HG03060 (cell line): ENCODE measurements at regions not wholly inside any gene's neighbourhood (a gene's known extent, or its start where the extent isn't known, plus 50 kb on each side); places are given as distances from the start of the nearest gene placed in this dataset.

ENCODE experiments used
- ATAC-seq: cut with Tn5 transposase; IDR thresholded peaks from one replicate; pipeline ENCODE4 v1.9.1; 2021; ENCODE audit warnings: low read depth, moderate number of reproducible peaks; ENCODE audit not compliant: unreplicated experiment

GRCh38 chr10:111486346-111486745 is 409.5 kb downstream of the ADRA2A start:
- ATAC-seq = no peak

- no peak for ATAC-seq
Observed at GRCh38 chr10:111488668-111489067, 411.8 kb downstream of the ADRA2A start.

GRCh38 chr10:111491154-111491553 is 414.3 kb downstream of the ADRA2A start:
- ATAC-seq = no peak

GRCh38 chr10:111493024-111493625 is 416.3 kb downstream of the ADRA2A start:
- no peak for ATAC-seq

- ATAC-seq = no peak
Observed at GRCh38 chr10:111498560-111498959, 421.7 kb downstream of the ADRA2A start.

GRCh38 chr10:111504376-111504775 is 427.5 kb downstream of the ADRA2A start:
- no peak for ATAC-seq

GRCh38 chr10:111506266-111507034 is 429.6 kb downstream of the ADRA2A start:
- ATAC-seq = no peak

- no peak for ATAC-seq
Observed at GRCh38 chr10:111511751-111512150, 434.9 kb downstream of the ADRA2A start.

- no peak for ATAC-seq
Observed at GRCh38 chr10:111515264-111515663, 438.4 kb downstream of the ADRA2A start.

- no peak for ATAC-seq
Observed at GRCh38 chr10:111515706-111516105, 438.9 kb downstream of the ADRA2A start.

GRCh38 chr10:111516144-111516543 is 439.3 kb downstream of the ADRA2A start:
- no peak for ATAC-seq

GRCh38 chr10:111522141-111522540 is 445.3 kb downstream of the ADRA2A start:
- ATAC-seq = no peak

- no peak for ATAC-seq
Observed at GRCh38 chr10:111522551-111522950, 445.7 kb downstream of the ADRA2A start.

- no peak for ATAC-seq
Observed at GRCh38 chr10:111523016-111523415, 446.2 kb downstream of the ADRA2A start.

- no peak for ATAC-seq
Observed at GRCh38 chr10:111524134-111524533, 447.3 kb downstream of the ADRA2A start.

GRCh38 chr10:111525696-111526095 is 448.9 kb downstream of the ADRA2A start:
- no peak for ATAC-seq

GRCh38 chr10:111531690-111532089 is 454.9 kb downstream of the ADRA2A start:
- no peak for ATAC-seq

GRCh38 chr10:111532139-111532538 is 455.3 kb downstream of the ADRA2A start:
- ATAC-seq = no peak

GRCh38 chr10:111539246-111539645 is 462.4 kb downstream of the ADRA2A start:
- no peak for ATAC-seq

GRCh38 chr10:111543854-111544253 is 467.0 kb downstream of the ADRA2A start:
- no peak for ATAC-seq

- no peak for ATAC-seq
Observed at GRCh38 chr10:111545861-111546605, 469.2 kb downstream of the ADRA2A start.
